Tibial artery (tissue), 4 donors: ENCODE measurements at regions not wholly inside any gene's neighbourhood (a gene's known extent, or its start where the extent isn't known, plus 50 kb on each side); places are given as distances from the start of the nearest gene placed in this dataset.

Source experiments
- DNase-seq, 2 donors: peaks; one replicate each; pipeline ENCODE4 v3.0.0-alpha.2; 2019
- H3K27ac ChIP-seq, 2 donors: fragments of 200-600 bp; sonication (generic) in 1 of 2; 1 replicate in 1 of 2; 2 replicates in 1 of 2; pipeline ENCODE4 v1.5.1; 2018 to 2019; ENCODE audit warnings: mild to moderate bottlenecking in 1 of 2
- H3K27me3 ChIP-seq, 2 donors: fragments of 200-600 bp; sonication (generic) in 1 of 2; one replicate each; pipeline versions ENCODE4 v1.5.1 to v1.6.0; 2016 to 2019
- H3K36me3 ChIP-seq, 3 donors: fragments of 200-600 bp; sonication (generic) in 2 of 3; one replicate each; pipeline ENCODE4 v1.5.1; 2016 to 2019; ENCODE audit warnings: mild to moderate bottlenecking in 2 of 3
- H3K4me1 ChIP-seq, 4 donors: fragments of 200-600 bp; sonication (generic) in 2 of 4; 1 replicate in 3 of 4; 2 replicates in 1 of 4; pipeline ENCODE4 v1.5.1; 2016 to 2019
- H3K4me3 ChIP-seq, 2 donors: fragments of 200-600 bp; sonication (generic) in 1 of 2; 1 replicate in 1 of 2; 2 replicates in 1 of 2; pipeline ENCODE4 v1.5.1; 2018 to 2019; ENCODE audit warnings: mild to moderate bottlenecking in 2 of 2
- H3K9me3 ChIP-seq, 3 donors: fragments of 200-600 bp; sonication (generic) in 1 of 3; one replicate each; pipeline ENCODE4 v1.5.1; 2016 to 2019
- intact Hi-C: fragments of 100-400 bp; cut with DNase I; formaldehyde crosslinking; loops from one replicate; pipeline ENCODE4 v1.15.0; 2023; ENCODE audit warnings: low total_unique reads
- TF ChIP-seq, protein P1 (sequence below), 2 experiments: fragments of 200-600 bp in 1 of 2; fragments of 450-650 bp in 1 of 2; IDR thresholded peaks; one replicate each; pipeline ENCODE4 v1.5.1; 2017 to 2019; ENCODE audit warnings: antibody characterized with exemption in 2 of 2, mild to moderate bottlenecking in 1 of 2, moderate library complexity in 1 of 2

DNA sequence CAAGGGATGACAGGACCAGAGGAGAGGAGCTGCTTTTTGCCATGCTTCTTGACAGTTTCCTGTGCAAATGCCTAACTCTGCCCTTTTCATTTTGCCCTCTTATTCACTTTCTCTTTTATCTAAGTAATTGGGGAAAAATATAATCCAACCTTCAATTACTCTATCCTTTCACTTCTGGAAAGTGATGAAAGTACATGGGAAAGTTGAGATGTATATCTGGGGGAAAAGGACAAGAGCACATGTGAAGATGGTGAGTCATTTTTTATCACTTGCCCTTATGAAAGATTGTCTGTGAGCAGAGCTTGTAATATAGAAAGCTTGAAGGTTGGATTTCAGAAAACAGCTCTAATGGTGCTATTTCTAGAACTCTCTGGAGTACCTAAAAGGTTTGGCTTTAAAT is 1070.7 kb downstream of the CNTNAP5 start:
- no peaks in the 10 kb centered on the region for H3K4me1 ChIP-seq
- H3K4me3 ChIP-seq, result no peak overlapping the region
- H3K27me3 ChIP-seq, result no peaks in the 10 kb centered on the region
- DNase-seq, result no peak
- H3K27ac ChIP-seq, result no peak overlapping the region
- intact Hi-C loops, result no loop called here
- TF ChIP-seq, protein P1, sequence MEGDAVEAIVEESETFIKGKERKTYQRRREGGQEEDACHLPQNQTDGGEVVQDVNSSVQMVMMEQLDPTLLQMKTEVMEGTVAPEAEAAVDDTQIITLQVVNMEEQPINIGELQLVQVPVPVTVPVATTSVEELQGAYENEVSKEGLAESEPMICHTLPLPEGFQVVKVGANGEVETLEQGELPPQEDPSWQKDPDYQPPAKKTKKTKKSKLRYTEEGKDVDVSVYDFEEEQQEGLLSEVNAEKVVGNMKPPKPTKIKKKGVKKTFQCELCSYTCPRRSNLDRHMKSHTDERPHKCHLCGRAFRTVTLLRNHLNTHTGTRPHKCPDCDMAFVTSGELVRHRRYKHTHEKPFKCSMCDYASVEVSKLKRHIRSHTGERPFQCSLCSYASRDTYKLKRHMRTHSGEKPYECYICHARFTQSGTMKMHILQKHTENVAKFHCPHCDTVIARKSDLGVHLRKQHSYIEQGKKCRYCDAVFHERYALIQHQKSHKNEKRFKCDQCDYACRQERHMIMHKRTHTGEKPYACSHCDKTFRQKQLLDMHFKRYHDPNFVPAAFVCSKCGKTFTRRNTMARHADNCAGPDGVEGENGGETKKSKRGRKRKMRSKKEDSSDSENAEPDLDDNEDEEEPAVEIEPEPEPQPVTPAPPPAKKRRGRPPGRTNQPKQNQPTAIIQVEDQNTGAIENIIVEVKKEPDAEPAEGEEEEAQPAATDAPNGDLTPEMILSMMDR (IDR thresholded peaks at IDR 0.05), result no peak
- no peaks in the 10 kb centered on the region for H3K36me3 ChIP-seq
- H3K9me3 ChIP-seq, result no peaks in the 10 kb centered on the region

DNA sequence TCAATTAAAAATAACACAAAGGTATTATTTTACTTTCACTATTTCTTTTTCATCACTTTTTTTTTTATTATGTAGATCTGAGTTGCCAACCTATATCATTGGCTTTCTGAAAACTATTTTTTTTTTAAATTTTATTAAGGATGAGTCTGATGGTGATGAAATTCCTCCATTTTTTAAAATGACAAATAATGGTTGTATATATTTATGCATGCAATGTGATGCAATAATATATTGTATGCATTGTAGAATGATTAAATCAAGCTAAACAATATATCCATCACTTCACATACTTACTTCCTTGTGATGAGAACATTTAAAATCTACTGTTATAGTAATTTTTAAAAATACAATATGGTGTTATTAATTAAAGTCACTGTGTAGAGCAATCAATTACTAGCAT is 1081.6 kb downstream of the CNTNAP5 start:
- H3K9me3 ChIP-seq, result no peaks in the 10 kb centered on the region
- TF ChIP-seq, protein P1 (IDR thresholded peaks at IDR 0.05), result no peak
- no peak overlapping the region for H3K4me3 ChIP-seq
- H3K4me1 ChIP-seq, result no peaks in the 10 kb centered on the region
- intact Hi-C loops, result no loop called here
- no peaks in the 10 kb centered on the region for H3K36me3 ChIP-seq
- H3K27me3 ChIP-seq, result no peaks in the 10 kb centered on the region
- H3K27ac ChIP-seq, result no peak overlapping the region
- no peak for DNase-seq

DNA sequence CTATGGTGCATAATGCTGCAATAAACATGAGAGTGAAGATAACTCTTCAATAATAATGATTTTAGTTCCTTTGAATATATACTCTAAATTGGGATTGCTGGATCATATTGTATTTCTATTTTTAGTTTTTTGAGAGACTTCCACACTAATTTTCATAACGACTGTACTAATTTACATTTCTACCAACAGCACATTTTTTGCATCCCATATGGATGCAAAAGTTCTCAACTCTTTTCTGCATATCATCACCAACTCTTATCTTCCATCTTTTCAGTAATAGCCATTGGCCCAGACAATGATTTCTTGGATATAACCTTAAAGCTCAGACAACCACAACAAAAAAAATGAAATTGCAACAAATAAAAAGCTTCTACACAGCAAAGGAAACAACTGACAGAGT is 1082.4 kb downstream of the CNTNAP5 start:
- Histone ChIP-seq H3K9me3 (no peaks in the 10 kb centered on the region), H3K4me1 (no peaks in the 10 kb centered on the region), H3K4me3 (no peak overlapping the region), H3K27me3 (no peaks in the 10 kb centered on the region), H3K27ac (no peak overlapping the region), H3K36me3 (no peaks in the 10 kb centered on the region)
- DNase-seq, result no peak
- intact Hi-C loops, result no loop called here
- TF ChIP-seq, protein P1 (IDR thresholded peaks at IDR 0.05), result no peak

DNA sequence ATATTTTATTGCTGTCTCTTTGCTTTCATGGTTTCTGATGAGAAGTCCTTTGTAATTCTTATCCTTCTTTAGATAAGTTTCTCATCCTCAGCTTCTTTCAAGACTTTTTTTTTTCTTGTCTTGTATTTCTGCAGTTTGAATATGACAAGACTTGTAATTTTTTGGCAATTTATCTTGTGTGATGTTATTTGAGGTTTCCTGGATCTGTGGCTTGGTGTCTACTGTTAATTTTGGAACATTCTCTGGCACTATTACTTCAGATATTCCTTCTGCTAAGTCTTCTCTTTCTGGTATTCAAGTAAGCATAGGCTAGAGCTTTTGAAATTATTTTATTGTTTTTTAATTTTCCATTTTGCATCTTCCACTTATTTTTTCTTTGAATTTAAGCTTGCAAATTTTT is 1083.2 kb downstream of the CNTNAP5 start:
- DNase-seq, result no peak
- H3K9me3 ChIP-seq, result no peaks in the 10 kb centered on the region
- H3K27me3 ChIP-seq, result no peaks in the 10 kb centered on the region
- TF ChIP-seq, protein P1 (IDR thresholded peaks at IDR 0.05), result no peak
- H3K4me3 ChIP-seq, result no peak overlapping the region
- H3K27ac ChIP-seq, result no peak overlapping the region
- no peaks in the 10 kb centered on the region for H3K36me3 ChIP-seq
- H3K4me1 ChIP-seq, result no peaks in the 10 kb centered on the region
- intact Hi-C loops, result no loop called here

DNA sequence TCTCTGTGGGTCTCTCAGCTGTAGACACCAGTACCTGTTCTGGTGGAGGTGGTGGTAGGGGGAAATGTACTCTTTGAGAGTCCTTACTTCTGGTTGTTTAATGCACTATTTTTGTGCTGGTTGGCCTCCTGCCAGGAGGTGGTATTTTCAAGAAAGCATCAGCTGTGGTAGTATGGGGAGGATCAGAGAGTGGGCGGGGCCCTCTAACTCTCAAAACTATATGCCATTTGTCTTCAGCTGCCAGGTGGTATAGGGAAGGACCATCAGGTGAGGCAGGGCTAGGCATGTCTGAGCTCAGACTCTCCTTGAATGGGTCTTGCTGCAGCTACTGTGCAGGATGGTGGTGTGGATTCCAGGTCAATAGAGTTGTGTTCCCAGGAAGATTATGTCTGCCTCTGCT is 1100.8 kb downstream of the CNTNAP5 start:
- H3K4me1 ChIP-seq, result no peaks in the 10 kb centered on the region
- no peaks in the 10 kb centered on the region for H3K27me3 ChIP-seq
- TF ChIP-seq, protein P1 (IDR thresholded peaks at IDR 0.05), result no peak
- peaks cover 0 to 4% (median 3%) of the 10 kb centered on the region in 3 donors for H3K9me3 ChIP-seq
- no peak for DNase-seq
- H3K4me3 ChIP-seq, result no peak overlapping the region
- no peaks in the 10 kb centered on the region for H3K36me3 ChIP-seq
- intact Hi-C loops, result no loop called here
- no peak overlapping the region for H3K27ac ChIP-seq

DNA sequence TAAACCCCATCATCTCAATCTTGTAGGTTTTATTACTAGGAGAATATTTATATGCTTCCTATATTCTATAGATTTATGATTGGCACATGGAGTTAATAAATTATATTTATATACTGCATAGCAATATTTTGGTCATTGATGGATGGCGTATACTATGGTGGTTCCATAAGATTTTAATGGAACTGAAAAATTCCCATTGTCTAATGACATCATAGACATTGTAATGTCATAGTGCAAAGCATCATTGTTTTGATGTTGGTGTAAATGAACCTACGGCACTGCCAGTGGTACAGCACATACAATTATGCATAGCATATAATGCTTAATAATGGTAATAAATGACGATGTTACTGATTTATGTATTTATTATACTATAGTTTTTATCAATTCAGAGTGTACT is 1135.9 kb downstream of the CNTNAP5 start:
- no peaks in the 10 kb centered on the region for H3K27me3 ChIP-seq
- TF ChIP-seq, protein P1 (IDR thresholded peaks at IDR 0.05), result no peak
- H3K4me3 ChIP-seq, result no peak overlapping the region
- DNase-seq, result no peak
- no peaks in the 10 kb centered on the region for H3K9me3 ChIP-seq
- H3K36me3 ChIP-seq, result no peaks in the 10 kb centered on the region
- H3K4me1 ChIP-seq, result no peaks in the 10 kb centered on the region
- intact Hi-C loops, result no loop called here
- H3K27ac ChIP-seq, result no peak overlapping the region
